ENCODE measurements at regions not wholly inside any gene's neighbourhood (a gene's known extent, or its start where the extent isn't known, plus 50 kb on each side); places are given as distances from the start of the nearest gene placed in this dataset.

DNA sequence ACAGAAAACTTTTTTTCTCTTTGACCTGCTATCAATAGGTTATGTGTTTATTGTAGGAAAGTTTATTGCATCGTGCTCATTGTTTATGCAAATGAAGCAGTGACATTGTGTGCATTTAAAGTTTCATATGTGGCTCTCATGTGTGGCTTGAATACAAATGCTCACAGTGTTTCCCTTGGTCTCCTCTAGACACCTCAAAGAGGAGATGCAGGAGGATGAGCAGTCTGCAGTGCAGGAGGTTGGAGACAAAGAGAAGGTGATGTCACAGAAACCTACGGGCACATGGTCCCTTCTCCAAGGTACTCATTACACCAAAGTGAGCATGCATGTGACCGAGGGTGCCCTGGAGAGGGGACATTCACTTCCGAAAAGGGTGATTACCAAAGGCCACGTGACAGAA, 430.2 kb downstream of the INHBA start:
- TF ChIP-seq, protein P1, sequence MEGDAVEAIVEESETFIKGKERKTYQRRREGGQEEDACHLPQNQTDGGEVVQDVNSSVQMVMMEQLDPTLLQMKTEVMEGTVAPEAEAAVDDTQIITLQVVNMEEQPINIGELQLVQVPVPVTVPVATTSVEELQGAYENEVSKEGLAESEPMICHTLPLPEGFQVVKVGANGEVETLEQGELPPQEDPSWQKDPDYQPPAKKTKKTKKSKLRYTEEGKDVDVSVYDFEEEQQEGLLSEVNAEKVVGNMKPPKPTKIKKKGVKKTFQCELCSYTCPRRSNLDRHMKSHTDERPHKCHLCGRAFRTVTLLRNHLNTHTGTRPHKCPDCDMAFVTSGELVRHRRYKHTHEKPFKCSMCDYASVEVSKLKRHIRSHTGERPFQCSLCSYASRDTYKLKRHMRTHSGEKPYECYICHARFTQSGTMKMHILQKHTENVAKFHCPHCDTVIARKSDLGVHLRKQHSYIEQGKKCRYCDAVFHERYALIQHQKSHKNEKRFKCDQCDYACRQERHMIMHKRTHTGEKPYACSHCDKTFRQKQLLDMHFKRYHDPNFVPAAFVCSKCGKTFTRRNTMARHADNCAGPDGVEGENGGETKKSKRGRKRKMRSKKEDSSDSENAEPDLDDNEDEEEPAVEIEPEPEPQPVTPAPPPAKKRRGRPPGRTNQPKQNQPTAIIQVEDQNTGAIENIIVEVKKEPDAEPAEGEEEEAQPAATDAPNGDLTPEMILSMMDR (conservative IDR thresholded peaks at IDR 0.05 in 1 of 2, IDR thresholded peaks at IDR 0.05 in 1 of 2; ENCODE audit: extremely low read depth in 1 of 2, insufficient read depth in 1 of 2, low read depth in 1 of 2, low read length in 2 of 2), result no peak
- TF ChIP-seq EZH2 (IDR thresholded peaks at IDR 0.05; ENCODE audit: borderline replicate concordance, low read length), result no peak
